Esophagus muscularis mucosa (tissue), 3 donors: ENCODE measurements at regions not wholly inside any gene's neighbourhood (a gene's known extent, or its start where the extent isn't known, plus 50 kb on each side); places are given as distances from the start of the nearest gene placed in this dataset.

Source experiments
- POLR2A ChIP-seq: fragments of 450-650 bp; IDR thresholded peaks from one replicate; pipeline ENCODE4 v1.6.1; 2017; ENCODE audit warnings: antibody characterized with exemption, moderate library complexity, mild to moderate bottlenecking, low read depth
- POLR2AphosphoS5 ChIP-seq, 2 donors: sonication (generic); formaldehyde crosslinking; IDR thresholded peaks; one replicate each; pipeline ENCODE4 v1.6.1; 2017; ENCODE audit warnings: antibody characterized with exemption in 2 of 2
- TF ChIP-seq, protein P1 (sequence below), 3 experiments: fragments of 200-600 bp in 2 of 3; fragments of 450-650 bp in 1 of 3; sonication (generic) in 2 of 3; IDR thresholded peaks; one replicate each; pipeline ENCODE4 v1.5.1; 2017 to 2019; ENCODE audit warnings: antibody characterized with exemption in 3 of 3, mild to moderate bottlenecking in 2 of 3, moderate library complexity in 1 of 3

DNA sequence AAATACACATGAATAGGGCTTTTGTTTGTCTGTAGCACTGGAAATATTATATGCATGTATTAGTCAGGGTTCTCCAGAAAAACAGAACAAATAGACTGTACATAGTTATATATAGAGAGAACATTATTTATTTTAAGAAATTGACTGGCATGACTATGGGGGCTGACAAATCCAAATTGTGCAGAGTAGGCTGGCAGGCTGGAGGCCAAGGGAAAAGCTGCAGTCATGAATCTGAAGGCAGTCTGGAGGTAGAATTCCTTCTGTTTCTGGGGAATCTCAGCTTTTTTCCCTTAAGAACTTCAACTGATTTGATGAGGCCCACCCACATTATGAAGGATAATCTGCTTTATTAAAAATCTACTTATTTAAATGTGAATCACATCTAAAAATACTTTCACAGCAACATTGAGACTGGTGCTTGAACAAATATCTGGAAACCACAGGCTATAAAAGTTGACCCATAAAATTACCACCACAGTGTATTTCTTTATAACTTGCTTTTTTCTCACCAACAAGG, 344.2 kb upstream of the KIAA1217 start:
- TF ChIP-seq, protein P1, sequence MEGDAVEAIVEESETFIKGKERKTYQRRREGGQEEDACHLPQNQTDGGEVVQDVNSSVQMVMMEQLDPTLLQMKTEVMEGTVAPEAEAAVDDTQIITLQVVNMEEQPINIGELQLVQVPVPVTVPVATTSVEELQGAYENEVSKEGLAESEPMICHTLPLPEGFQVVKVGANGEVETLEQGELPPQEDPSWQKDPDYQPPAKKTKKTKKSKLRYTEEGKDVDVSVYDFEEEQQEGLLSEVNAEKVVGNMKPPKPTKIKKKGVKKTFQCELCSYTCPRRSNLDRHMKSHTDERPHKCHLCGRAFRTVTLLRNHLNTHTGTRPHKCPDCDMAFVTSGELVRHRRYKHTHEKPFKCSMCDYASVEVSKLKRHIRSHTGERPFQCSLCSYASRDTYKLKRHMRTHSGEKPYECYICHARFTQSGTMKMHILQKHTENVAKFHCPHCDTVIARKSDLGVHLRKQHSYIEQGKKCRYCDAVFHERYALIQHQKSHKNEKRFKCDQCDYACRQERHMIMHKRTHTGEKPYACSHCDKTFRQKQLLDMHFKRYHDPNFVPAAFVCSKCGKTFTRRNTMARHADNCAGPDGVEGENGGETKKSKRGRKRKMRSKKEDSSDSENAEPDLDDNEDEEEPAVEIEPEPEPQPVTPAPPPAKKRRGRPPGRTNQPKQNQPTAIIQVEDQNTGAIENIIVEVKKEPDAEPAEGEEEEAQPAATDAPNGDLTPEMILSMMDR (IDR thresholded peaks at IDR 0.05): no peak
- no peak for TF ChIP-seq POLR2A
- TF ChIP-seq POLR2AphosphoS5 (IDR thresholded peaks at IDR 0.05): no peak
